PFSK-1 (cell line): ENCODE measurements at regions not wholly inside any gene's neighbourhood (a gene's known extent, or its start where the extent isn't known, plus 50 kb on each side); places are given as distances from the start of the nearest gene placed in this dataset.

ENCODE experiments used
- POLR2AphosphoS5 ChIP-seq: IDR thresholded peaks from 2 replicates; pipeline ENCODE4 v1.6.1; 2012; ENCODE audit warnings: low read depth, mild to moderate bottlenecking, control low read depth, low read length, moderate library complexity
- REST ChIP-seq, 2 experiments: IDR thresholded peaks; 2 replicates each; pipeline versions ENCODE4 v1.6.1 to v1.8.0; 2011 to 2012; ENCODE audit warnings: low read depth in 2 of 2, low read length in 2 of 2, control low read depth in 1 of 2, inconsistent platforms in 1 of 2, mild to moderate bottlenecking in 1 of 2, moderate library complexity in 1 of 2; ENCODE audit not compliant: insufficient read depth in 1 of 2
- SIN3A ChIP-seq: IDR thresholded peaks from 2 replicates; pipeline ENCODE4 v1.6.1; 2012; ENCODE audit warnings: mild to moderate bottlenecking, low read length, moderate library complexity, borderline replicate concordance; ENCODE audit not compliant: insufficient read depth
- TAF1 ChIP-seq: IDR thresholded peaks from 2 replicates; pipeline ENCODE4 v1.6.1; 2012; ENCODE audit warnings: low read length, control low read depth, borderline replicate concordance; ENCODE audit not compliant: insufficient read depth

- TF ChIP-seq REST (IDR thresholded peaks at IDR 0.05; ENCODE audit: insufficient read depth in 1 of 2, low read depth in 2 of 2, low read length in 2 of 2) (no peak), TAF1 (no peak), POLR2AphosphoS5 (no peak), SIN3A (no peak)
These were observed 329.8 kb upstream of the MYT1L start for GRCh38 chr2:2660789-2661355.
